Small intestine (tissue), 7 donors: ENCODE measurements at regions not wholly inside any gene's neighbourhood (a gene's known extent, or its start where the extent isn't known, plus 50 kb on each side); places are given as distances from the start of the nearest gene placed in this dataset.

Experiments used
- DNase-seq, 2 donors: peaks; one replicate each; pipeline versions ENCODE4 v3.0.0 to v3.0.0-alpha.2; 2013
- FAIRE-seq: peaks from 2 replicates; lab custom pipeline; 2012; peaks lifted over from hg19 to GRCh38; lab: Jason Lieb, UNC
- H3K27ac ChIP-seq, 3 donors: one replicate each; pipeline ENCODE4 v1.5.1; 2013; ENCODE audit warnings: low read length in 2 of 3, mild to moderate bottlenecking in 2 of 3, control low read depth in 1 of 3, inconsistent platforms in 1 of 3, low read depth in 1 of 3, moderate library complexity in 1 of 3
- H3K27me3 ChIP-seq, 3 donors: one replicate each; pipeline ENCODE4 v1.6.1; 2013; ENCODE audit warnings: low read length in 3 of 3, inconsistent platforms in 1 of 3; ENCODE audit not compliant: control insufficient read depth in 3 of 3, insufficient read depth in 3 of 3
- H3K36me3 ChIP-seq, 3 donors: one replicate each; pipeline ENCODE4 v1.6.1; 2013; ENCODE audit warnings: low read length in 3 of 3, inconsistent platforms in 1 of 3, low read depth in 1 of 3, mild to moderate bottlenecking in 1 of 3, moderate library complexity in 1 of 3; ENCODE audit not compliant: control insufficient read depth in 3 of 3, insufficient read depth in 2 of 3
- H3K4me1 ChIP-seq, 3 donors: one replicate each; pipeline ENCODE4 v1.6.1; 2013; ENCODE audit warnings: low read length in 2 of 3, inconsistent platforms in 1 of 3, low read depth in 1 of 3, mild to moderate bottlenecking in 1 of 3, moderate library complexity in 1 of 3; ENCODE audit not compliant: control insufficient read depth in 3 of 3, insufficient read depth in 2 of 3
- H3K4me3 ChIP-seq, 3 donors: one replicate each; pipeline ENCODE4 v1.5.1; 2013; ENCODE audit warnings: low read length in 3 of 3, control low read depth in 1 of 3, inconsistent platforms in 1 of 3, low read depth in 1 of 3, mild to moderate bottlenecking in 1 of 3, moderate library complexity in 1 of 3
- H3K9me3 ChIP-seq, 2 donors: one replicate each; pipeline ENCODE4 v1.6.1; 2013; ENCODE audit warnings: low read depth in 1 of 2, low read length in 1 of 2; ENCODE audit not compliant: control insufficient read depth in 2 of 2, insufficient read depth in 1 of 2
- WGBS, 3 donors: extraction: QIAGEN DNeasy Blood & Tissue Kit; methylation state at CpG; one replicate each; pipeline ENCODE4 v1.1.7; 2013; 5-methylcytosine and 5-hydroxymethylcytosine counted together
- donor health status: healthy with polysubstance abuse.
- donor health status: control.
- donor health status: control.
- donor health status: Bipolar disorder and iron deficiency.
- donor health status: healthy.

DNA sequence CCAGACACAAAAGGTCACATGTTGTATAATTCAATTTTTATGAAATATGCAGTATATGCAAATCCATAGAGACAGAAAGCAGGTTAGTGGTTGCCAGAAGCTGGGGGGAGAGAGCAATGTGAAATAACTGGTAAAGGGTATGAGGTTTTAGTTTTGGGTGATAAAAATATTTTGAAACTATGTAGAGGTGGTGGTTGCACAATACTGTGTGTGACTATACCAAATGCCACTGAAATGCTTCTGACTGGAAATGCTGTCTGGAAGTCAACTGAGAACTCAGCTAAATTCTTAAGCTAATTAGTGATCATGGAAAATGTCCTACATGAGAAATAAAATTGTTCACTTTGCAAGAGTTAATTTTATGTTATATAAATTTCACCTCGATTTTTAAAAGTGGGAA lies 65.3 kb upstream of the RXFP2 start:
- H3K9me3 ChIP-seq, result no peaks in the 10 kb centered on the region
- H3K4me1 ChIP-seq, result no peaks in the 10 kb centered on the region
- DNase-seq (no peak), FAIRE-seq (no peak)
- H3K27me3 ChIP-seq, result no peaks in the 10 kb centered on the region
- no peak overlapping the region for H3K4me3 ChIP-seq
- no peaks in the 10 kb centered on the region for H3K36me3 ChIP-seq
- H3K27ac ChIP-seq, result no peak overlapping the region
- WGBS, 3 donors, result 58 to 68% (median 67%) methylated on average over 1 of the region's 1 CpG

DNA sequence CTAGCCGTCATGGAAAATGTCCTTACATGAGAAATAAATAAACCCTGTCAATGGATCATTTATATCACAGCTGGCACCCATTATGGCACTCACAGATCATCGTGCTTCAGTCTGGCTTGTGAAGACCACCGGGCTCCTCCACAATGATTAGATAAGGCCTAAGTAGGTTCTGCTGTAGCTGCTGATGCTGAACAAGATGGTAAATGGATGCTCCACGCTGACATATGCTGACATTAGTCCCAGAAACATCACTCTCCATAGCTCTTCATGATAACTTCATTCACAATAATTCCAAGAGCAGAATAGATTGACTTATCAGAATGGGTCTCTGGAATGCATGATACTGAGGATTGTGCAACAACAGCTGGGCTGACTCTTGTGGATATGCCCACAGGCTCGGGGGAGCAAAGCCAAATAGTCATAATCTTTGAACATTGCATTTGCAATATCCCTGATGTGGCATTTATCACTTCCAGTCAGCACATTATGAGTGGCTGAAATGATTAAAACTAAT lies 63.8 kb upstream of the RXFP2 start:
- WGBS, 3 donors, result 49 to 57% (median 52%) methylated on average over 5 of the region's 5 CpGs
- Histone ChIP-seq H3K4me3 (no peak overlapping the region), H3K27ac (no peak overlapping the region), H3K4me1 (no peaks in the 10 kb centered on the region), H3K27me3 (no peaks in the 10 kb centered on the region), H3K9me3 (no peaks in the 10 kb centered on the region), H3K36me3 (no peaks in the 10 kb centered on the region)
- no peak for FAIRE-seq
- DNase-seq, result no peak

DNA sequence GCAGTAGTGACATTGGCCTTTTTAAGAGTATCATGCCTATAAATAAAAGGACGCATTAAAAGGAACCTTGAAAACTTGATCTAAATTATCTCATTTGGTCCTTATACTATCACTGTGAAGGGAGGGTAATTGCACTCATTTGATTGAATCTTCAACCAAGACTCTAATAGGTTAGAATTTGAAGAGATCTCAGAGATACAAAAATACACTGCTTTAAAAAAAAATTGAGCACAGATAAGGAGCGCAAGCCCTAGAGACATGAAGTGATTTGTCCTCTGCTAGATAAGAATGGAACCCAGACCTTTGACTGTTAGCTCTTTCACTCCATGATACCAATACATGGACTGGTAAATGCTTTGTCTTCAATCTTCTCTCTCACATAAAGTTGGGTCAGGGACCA lies 58.2 kb upstream of the RXFP2 start:
- H3K9me3 ChIP-seq, result no peaks in the 10 kb centered on the region
- DNase-seq (no peak), FAIRE-seq (no peak)
- no peaks in the 10 kb centered on the region for H3K36me3 ChIP-seq
- no peaks in the 10 kb centered on the region for H3K4me1 ChIP-seq
- 76 to 89% (median 83%) methylated on average over 2 of the region's 2 CpGs for WGBS, 3 donors
- H3K27ac ChIP-seq, result no peak overlapping the region
- H3K27me3 ChIP-seq, result no peaks in the 10 kb centered on the region
- no peak overlapping the region for H3K4me3 ChIP-seq

DNA sequence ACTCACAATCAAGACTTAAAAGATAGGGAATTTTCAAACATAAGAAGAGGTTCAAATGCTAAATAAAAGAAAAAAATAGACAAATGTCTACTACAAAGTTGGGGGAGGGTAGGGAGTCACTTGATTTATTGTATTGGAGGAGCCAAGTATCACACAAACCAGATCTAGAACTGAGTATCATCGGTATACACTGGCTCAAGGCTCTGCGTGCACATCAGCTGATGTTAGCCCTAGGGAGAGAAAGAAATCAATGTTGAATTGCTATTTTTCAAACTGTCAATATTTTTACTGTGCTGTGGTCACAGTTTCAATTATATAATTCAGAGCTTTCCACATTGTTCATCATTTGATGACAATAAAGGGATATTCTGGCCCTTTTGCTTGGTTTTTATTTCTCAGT lies 54.9 kb upstream of the RXFP2 start:
- no peaks in the 10 kb centered on the region for H3K27me3 ChIP-seq
- H3K4me3 ChIP-seq, result no peak overlapping the region
- no peaks in the 10 kb centered on the region for H3K36me3 ChIP-seq
- FAIRE-seq, result no peak
- H3K4me1 ChIP-seq, result no peaks in the 10 kb centered on the region
- 74 to 93% (median 77%) methylated on average over 2 of the region's 2 CpGs for WGBS, 3 donors
- H3K27ac ChIP-seq, result no peak overlapping the region
- no peaks in the 10 kb centered on the region for H3K9me3 ChIP-seq
- no peak for DNase-seq

DNA sequence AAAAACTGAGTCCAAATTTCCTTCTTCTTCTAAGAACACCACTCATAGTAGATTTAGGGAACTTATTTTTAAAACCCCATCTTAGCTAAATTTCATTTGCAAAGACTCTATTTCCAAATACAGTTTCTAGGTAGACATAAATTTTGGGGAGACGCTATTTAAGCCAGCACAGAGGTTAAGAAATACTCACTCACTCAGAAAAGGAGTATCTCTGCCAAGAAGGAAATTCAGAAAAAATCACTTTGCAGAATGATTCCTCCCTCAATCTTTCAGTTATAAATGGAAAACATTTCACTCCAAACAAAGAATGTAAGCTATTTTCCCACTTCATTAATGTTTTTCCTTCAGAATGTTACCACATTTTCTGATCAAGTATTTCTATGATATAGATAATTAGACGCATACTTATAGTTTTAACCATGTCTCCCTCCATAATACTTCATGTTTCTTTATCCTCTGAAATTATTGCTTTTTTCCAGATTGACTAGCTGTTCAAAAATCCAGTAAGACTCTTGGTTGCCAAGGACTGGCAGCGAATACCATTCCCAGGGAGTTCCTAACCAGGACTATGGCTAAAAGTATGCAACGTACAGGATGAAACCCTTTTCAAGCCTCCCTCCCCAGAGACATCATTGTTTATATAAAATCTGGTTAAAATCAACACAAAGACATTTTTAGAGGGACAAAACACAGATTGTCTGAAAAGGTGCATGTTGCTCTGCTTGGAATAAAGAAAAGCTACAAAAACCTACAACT lies 52.5 kb upstream of the RXFP2 start:
- no peaks in the 10 kb centered on the region for H3K36me3 ChIP-seq
- no peaks in the 10 kb centered on the region for H3K9me3 ChIP-seq
- H3K27ac ChIP-seq, result no peak overlapping the region
- DNase-seq (no peak), FAIRE-seq (no peak)
- H3K4me3 ChIP-seq, result no peak overlapping the region
- 63 to 76% (median 73%) methylated on average over 4 of the region's 4 CpGs for WGBS, 3 donors
- no peaks in the 10 kb centered on the region for H3K27me3 ChIP-seq
- no peaks in the 10 kb centered on the region for H3K4me1 ChIP-seq
